K562 (cell line): ENCODE measurements at regions not wholly inside any gene's neighbourhood (a gene's known extent, or its start where the extent isn't known, plus 50 kb on each side); places are given as distances from the start of the nearest gene placed in this dataset.

Experiments used
- ATAC-seq: fragments of 200-7000 bp; cut with Tn5 transposase; 3 replicates; pipeline ENCODE4 v1.9.1; 2020; ENCODE audit warnings: moderate library complexity
- BruUV-seq: library from RNA; stranded (reverse); fragments of 400-500 nt; replicated peaks from 2 replicates; lab custom pipeline; 2021; lab: Mats Ljungman, UMichigan
- CTCF ChIA-PET: fragments of 300-600 bp; formaldehyde crosslinking; extraction: SDS; loops from one replicate; lab custom pipeline; 2021; ENCODE audit warnings: low intra/inter-chr PET ratio; lab: Yijun Ruan, JAX
- POLR2A ChIA-PET: fragments of 300-600, 350-650 bp; sonication (Branson Sonifier 250); formaldehyde crosslinking; extraction: SDS; loops from one replicate; lab custom pipeline; 2021; ENCODE audit warnings: antibody characterized with exemption, inconsistent platforms; lab: Yijun Ruan, JAX
- DNase-seq, 4 experiments: peaks; one replicate each; pipeline versions ENCODE4 v3.0.0 to v3.0.0-alpha.2; 2011 to 2018; ENCODE audit warnings: low spot score in 3 of 4, mixed read lengths in 3 of 4; ENCODE audit errors: extremely low read depth in 1 of 4
- FAIRE-seq: peaks from 2 replicates; lab custom pipeline; 2011; peaks lifted over from hg19 to GRCh38; lab: Jason Lieb, UNC
- H2AFZ ChIP-seq: 2 replicates; pipeline ENCODE4 v1.6.0; 2011; ENCODE audit warnings: low read depth, low read length, control low read depth, inconsistent platforms
- H3K27ac ChIP-seq: fragments of 200-600 bp; 3 replicates; pipeline ENCODE4 v1.8.0; 2011; ENCODE audit warnings: low read depth, mild to moderate bottlenecking, control low read depth, inconsistent platforms, low read length, moderate library complexity, mixed read lengths; ENCODE audit errors: extremely low read depth
- H3K27me3 ChIP-seq, 2 experiments: fragments of 300-600 bp in 1 of 2; 2 replicates in 1 of 2; 3 replicates in 1 of 2; pipeline versions ENCODE4 v1.6.0 to v1.8.0; 2011; ENCODE audit warnings: inconsistent platforms in 2 of 2, low read length in 2 of 2, mild to moderate bottlenecking in 1 of 2, mixed read lengths in 1 of 2, moderate library complexity in 1 of 2; ENCODE audit not compliant: control insufficient read depth in 2 of 2, insufficient read depth in 2 of 2
- H3K36me3 ChIP-seq: fragments of 300-600 bp; 3 replicates; pipeline ENCODE4 v1.8.0; 2011; ENCODE audit warnings: mild to moderate bottlenecking, low read length, inconsistent platforms; ENCODE audit not compliant: control insufficient read depth, insufficient read depth
- H3K4me1 ChIP-seq, 2 experiments: fragments of 200-600 bp in 1 of 2; replicated peaks in 1 of 2; 2 replicates in 1 of 2; 3 replicates in 1 of 2; pipeline versions ENCODE4 v1.5.1 to v1.8.0; 2011; ENCODE audit warnings: inconsistent platforms in 2 of 2, low read length in 2 of 2, mild to moderate bottlenecking in 1 of 2, mixed read lengths in 1 of 2, moderate library complexity in 1 of 2; ENCODE audit not compliant: control insufficient read depth in 2 of 2, insufficient read depth in 2 of 2
- H3K4me2 ChIP-seq: 2 replicates; pipeline ENCODE4 v1.6.1; 2011; ENCODE audit warnings: low read length, control low read depth, inconsistent platforms, mixed read lengths; ENCODE audit not compliant: insufficient read depth
- H3K4me3 ChIP-seq: fragments of 200-600 bp; sonication (generic), shearing (Covaris generic); 2 replicates; pipeline ENCODE4 v1.5.1; 2016; ENCODE audit warnings: control low read depth, inconsistent platforms
- H3K79me2 ChIP-seq: fragments of 200-600 bp; 3 replicates; pipeline ENCODE4 v1.8.0; 2011; ENCODE audit warnings: low read length, inconsistent platforms; ENCODE audit not compliant: control insufficient read depth, insufficient read depth
- H3K9ac ChIP-seq, 2 experiments: 2 replicates each; pipeline versions ENCODE4 v1.6.0 to v1.6.1; 2011; ENCODE audit warnings: low read depth in 2 of 2, low read length in 2 of 2, control low read depth in 1 of 2, inconsistent platforms in 1 of 2, mild to moderate bottlenecking in 1 of 2, mixed read lengths in 1 of 2; ENCODE audit not compliant: insufficient read depth in 1 of 2
- H3K9me1 ChIP-seq: one replicate; pipeline ENCODE4 v1.6.0; 2011; ENCODE audit warnings: inconsistent platforms, mild to moderate bottlenecking, low read length, moderate library complexity; ENCODE audit not compliant: control insufficient read depth, insufficient read depth
- H3K9me3 ChIP-seq: replicated peaks from 2 replicates; pipeline ENCODE4 v1.5.1; 2011; ENCODE audit warnings: low read depth, low read length, inconsistent platforms; ENCODE audit not compliant: control insufficient read depth, insufficient read depth
- H4K20me1 ChIP-seq: replicated peaks from 2 replicates; pipeline ENCODE4 v1.6.1; 2011; ENCODE audit warnings: low read length, inconsistent platforms, mixed read lengths; ENCODE audit not compliant: control insufficient read depth, insufficient read depth
- CLOCK ChIP-seq: fragments of 250-450 bp; sonication (Bioruptor Pico); IDR thresholded peaks from 2 replicates; pipeline ENCODE4 v1.4.0; 2020; ENCODE audit warnings: mild to moderate bottlenecking, moderate library complexity, borderline replicate concordance
- DLX4 ChIP-seq: fragments of 250-450 bp; sonication (Bioruptor Pico); IDR thresholded peaks from 2 replicates; pipeline ENCODE4 v1.6.1; 2021; ENCODE audit warnings: mild to moderate bottlenecking
- FOXP4 ChIP-seq: sonication (generic); formaldehyde crosslinking; IDR thresholded peaks from 2 replicates; pipeline ENCODE4 v1.8.0; 2022; ENCODE audit warnings: mild to moderate bottlenecking, missing genetic modification reagents, borderline replicate concordance
- LARP7 ChIP-seq: fragments of 450-650 bp; IDR thresholded peaks from 2 replicates; pipeline ENCODE4 v1.6.1; 2016
- NCOA1 ChIP-seq: fragments of 450-650 bp; IDR thresholded peaks from 2 replicates; pipeline ENCODE4 v1.6.1; 2016; ENCODE audit warnings: low read depth
- NCOA6 ChIP-seq: fragments of 450-650 bp; IDR thresholded peaks from 2 replicates; pipeline ENCODE4 v1.6.1; 2017; ENCODE audit warnings: mild to moderate bottlenecking
- PHF20 ChIP-seq: fragments of 450-650 bp; IDR thresholded peaks from 2 replicates; pipeline ENCODE4 v1.6.1; 2018; ENCODE audit not compliant: partially characterized antibody
- RFX1 ChIP-seq: fragments of 450-650 bp; IDR thresholded peaks from 2 replicates; pipeline ENCODE4 v1.6.1; 2016; ENCODE audit warnings: mild to moderate bottlenecking, moderate library complexity
- SMARCA4 ChIP-seq: fragments of 450-650 bp; IDR thresholded peaks from 2 replicates; pipeline ENCODE4 v1.6.1; 2016
- SMARCB1 ChIP-seq: IDR thresholded peaks from 2 replicates; pipeline ENCODE4 v1.6.1; 2011; ENCODE audit warnings: improper control_type of control experiment, low read depth; ENCODE audit not compliant: insufficient read length
- ZNF175 ChIP-seq: fragments of 200-800 bp; sonication (Bioruptor generic); IDR thresholded peaks from 2 replicates; pipeline ENCODE4 v1.6.1; 2016; ENCODE audit warnings: low read depth, mild to moderate bottlenecking, missing genetic modification characterization, missing compliant biosample characterization
- WGBS: fragments of 100-300 bp; shearing (Covaris generic); methylation state at CpG from one replicate; pipeline ENCODE4 v1.1.6; 2016; ENCODE audit warnings: low coverage, mixed read lengths; ENCODE audit not compliant: insufficient coverage; ENCODE audit errors: missing lambda C conversion rate; 5-methylcytosine and 5-hydroxymethylcytosine counted together
- in situ Hi-C: fragments of 300-500 bp; cut with MboI; formaldehyde crosslinking; loops from 4 replicates; pipeline ENCODE4 v1.15.0; 2018; ENCODE audit warnings: inconsistent platforms, mixed read lengths
- intact Hi-C: fragments of 100-400 bp; cut with micrococcal nuclease; formaldehyde crosslinking; loops from 2 replicates; pipeline ENCODE4 v1.14.2; 2022
- TF ChIP-seq, protein P1 (sequence below): sonication (generic); formaldehyde crosslinking; IDR thresholded peaks from 2 replicates; pipeline ENCODE4 v1.8.1; 2023; ENCODE audit warnings: mild to moderate bottlenecking, missing genetic modification reagents, moderate library complexity

- CTCF ChIA-PET, result no interaction called here
- 4% methylated on average over 2 of the region's 2 CpGs for WGBS
- Histone ChIP-seq H3K4me2 (no peak overlapping the region), H3K9me1 (no peaks in the 10 kb centered on the region), H3K4me1 (no peaks in the 10 kb centered on the region), H3K27me3 (no peaks in the 10 kb centered on the region), H3K79me2 (no peaks in the 10 kb centered on the region), H3K9me3 (no peaks in the 10 kb centered on the region), H3K4me3 (no peak overlapping the region), H3K27ac (no peak overlapping the region), H2AFZ (no peak overlapping the region), H3K9ac (no peak overlapping the region), H4K20me1 (no peaks in the 10 kb centered on the region), H3K36me3 (no peaks in the 10 kb centered on the region)
- no TSS peak for BruUV-seq
- TF ChIP-seq SMARCB1, result no peak
- no peak for TF ChIP-seq CLOCK (CRISPR knock-in tag)
- TF ChIP-seq ZNF175 (CRISPR knock-in tag), result no peak
- TF ChIP-seq NCOA6, result no peak
- TF ChIP-seq FOXP4 (CRISPR knock-in tag), result no peak
- no peak for TF ChIP-seq DLX4
- no peak for TF ChIP-seq RFX1
- no peak for TF ChIP-seq LARP7
- TF ChIP-seq, protein P1, sequence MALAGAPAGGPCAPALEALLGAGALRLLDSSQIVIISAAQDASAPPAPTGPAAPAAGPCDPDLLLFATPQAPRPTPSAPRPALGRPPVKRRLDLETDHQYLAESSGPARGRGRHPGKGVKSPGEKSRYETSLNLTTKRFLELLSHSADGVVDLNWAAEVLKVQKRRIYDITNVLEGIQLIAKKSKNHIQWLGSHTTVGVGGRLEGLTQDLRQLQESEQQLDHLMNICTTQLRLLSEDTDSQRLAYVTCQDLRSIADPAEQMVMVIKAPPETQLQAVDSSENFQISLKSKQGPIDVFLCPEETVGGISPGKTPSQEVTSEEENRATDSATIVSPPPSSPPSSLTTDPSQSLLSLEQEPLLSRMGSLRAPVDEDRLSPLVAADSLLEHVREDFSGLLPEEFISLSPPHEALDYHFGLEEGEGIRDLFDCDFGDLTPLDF (CRISPR knock-in tag), result no peak
- TF ChIP-seq SMARCA4, result no peak
- TF ChIP-seq NCOA1, result no peak
- TF ChIP-seq PHF20, result no peak
- ATAC-seq, result no peak
- FAIRE-seq, result no peak
- in situ Hi-C loops, result no loop called here
- POLR2A ChIA-PET, result no interaction called here
- DNase-seq, result no peak
- intact Hi-C loops, result no loop called here
These were observed 390.9 kb upstream of the CDH19 start for GRCh38 chr18:66994790-66995189.
